GM18861 (cell line): ENCODE measurements at regions not wholly inside any gene's neighbourhood (a gene's known extent, or its start where the extent isn't known, plus 50 kb on each side); places are given as distances from the start of the nearest gene placed in this dataset.
"Not testable (repeated sequence)": the region's sequence is repeated elsewhere in the genome, so short reads cannot be mapped to it uniquely, and the experiment has no call there.

Experiments
- ATAC-seq: cut with Tn5 transposase; IDR thresholded peaks from one replicate; pipeline ENCODE4 v1.9.1; 2021; ENCODE audit not compliant: unreplicated experiment

DNA sequence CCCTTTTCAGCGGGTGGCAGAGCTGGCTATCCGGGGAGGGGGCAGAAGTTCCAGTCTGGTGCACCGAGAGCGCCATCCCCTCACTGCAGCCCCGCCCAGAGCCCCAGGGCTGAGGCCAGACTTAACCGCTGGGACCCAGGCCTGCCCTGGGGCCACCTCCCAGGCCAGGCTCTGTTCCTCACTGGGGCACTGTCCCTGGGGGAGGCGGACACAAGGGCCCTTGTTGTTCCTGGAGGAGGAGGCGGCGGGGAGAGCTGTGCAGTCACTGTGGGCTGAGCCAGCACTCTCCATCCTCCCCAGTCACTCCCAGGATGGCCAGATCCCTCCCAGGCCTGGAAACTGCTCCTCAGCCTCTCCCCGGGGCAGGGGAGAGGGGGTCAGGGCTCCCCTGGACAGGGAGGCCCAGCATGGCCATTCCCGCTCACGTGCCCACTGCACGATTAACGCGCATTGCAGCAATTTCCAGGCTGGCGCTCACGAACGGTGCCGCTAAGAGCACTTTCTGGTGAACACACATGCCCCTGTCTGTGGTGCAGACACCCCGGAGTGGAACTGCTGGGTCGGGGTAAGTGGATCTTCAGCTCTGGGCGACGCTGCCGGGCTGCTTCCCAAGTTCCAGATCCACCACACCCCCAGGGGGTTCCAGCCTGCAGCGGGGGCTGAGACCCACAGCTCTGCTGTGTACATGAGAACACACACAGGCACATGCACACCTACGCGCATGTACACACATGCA is 89.8 kb upstream of the SFSWAP start:
- no peak for ATAC-seq

DNA sequence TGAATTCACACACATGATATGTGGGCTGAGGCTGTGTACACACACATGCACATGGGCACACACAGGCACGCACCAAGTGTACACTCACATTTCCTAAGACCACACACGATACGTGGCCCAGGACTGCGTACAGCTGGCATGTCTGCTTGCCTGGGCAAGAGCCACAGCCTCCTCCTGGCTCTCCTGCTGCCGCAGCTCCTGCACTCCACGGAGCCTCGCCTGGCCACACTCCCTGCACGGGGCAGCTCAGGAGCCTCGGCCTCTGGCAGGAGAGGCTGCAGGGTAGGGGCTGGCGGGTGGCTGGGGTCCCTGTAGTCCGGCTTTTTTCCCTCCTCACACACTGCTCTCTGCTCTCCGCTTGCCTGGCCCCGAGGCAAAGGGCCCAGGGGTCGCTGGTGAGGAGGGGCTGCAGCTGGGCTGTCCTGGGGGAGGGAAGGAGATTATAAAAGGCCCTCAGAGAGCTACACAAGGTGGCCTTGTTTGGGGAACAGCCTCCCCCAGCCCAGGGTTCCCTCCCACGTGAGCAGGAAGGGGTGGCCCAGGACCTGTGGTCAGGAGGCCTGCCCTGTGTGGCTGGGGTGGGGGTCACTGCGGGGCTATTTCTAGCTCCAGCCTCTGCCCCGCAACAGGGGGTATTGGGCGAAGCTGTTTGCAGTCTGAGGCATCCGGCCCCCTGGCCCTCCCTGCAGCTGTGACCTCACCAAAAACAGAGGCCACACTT is 89.0 kb upstream of the SFSWAP start:
- ATAC-seq = no peak

DNA sequence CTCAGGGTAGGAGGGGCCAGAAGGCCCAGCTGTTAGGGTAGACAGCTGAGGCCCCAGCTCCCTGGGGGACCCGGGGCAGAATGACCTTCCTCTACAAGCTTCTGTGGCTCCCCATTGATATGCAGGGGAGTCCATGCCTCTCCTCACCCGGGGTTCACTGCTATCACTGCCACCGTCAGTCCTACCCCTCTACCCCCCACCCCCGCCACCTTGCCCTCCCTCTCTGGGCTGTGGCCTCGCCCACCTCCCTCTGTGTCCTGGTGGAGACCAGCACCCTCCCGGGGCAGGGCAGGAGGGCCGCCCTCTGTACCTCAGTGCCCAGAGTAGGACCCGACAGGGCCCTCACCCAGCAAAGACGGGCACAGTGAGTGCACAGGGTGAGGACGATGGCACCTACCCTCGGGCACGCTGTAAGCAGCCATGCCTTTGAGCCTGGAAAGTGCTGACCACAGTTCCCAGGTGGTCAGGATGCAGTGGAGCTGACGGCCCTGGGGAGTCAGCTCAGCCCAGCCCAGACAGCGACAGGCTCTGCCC is 88.4 kb upstream of the SFSWAP start:
- ATAC-seq = no peak

DNA sequence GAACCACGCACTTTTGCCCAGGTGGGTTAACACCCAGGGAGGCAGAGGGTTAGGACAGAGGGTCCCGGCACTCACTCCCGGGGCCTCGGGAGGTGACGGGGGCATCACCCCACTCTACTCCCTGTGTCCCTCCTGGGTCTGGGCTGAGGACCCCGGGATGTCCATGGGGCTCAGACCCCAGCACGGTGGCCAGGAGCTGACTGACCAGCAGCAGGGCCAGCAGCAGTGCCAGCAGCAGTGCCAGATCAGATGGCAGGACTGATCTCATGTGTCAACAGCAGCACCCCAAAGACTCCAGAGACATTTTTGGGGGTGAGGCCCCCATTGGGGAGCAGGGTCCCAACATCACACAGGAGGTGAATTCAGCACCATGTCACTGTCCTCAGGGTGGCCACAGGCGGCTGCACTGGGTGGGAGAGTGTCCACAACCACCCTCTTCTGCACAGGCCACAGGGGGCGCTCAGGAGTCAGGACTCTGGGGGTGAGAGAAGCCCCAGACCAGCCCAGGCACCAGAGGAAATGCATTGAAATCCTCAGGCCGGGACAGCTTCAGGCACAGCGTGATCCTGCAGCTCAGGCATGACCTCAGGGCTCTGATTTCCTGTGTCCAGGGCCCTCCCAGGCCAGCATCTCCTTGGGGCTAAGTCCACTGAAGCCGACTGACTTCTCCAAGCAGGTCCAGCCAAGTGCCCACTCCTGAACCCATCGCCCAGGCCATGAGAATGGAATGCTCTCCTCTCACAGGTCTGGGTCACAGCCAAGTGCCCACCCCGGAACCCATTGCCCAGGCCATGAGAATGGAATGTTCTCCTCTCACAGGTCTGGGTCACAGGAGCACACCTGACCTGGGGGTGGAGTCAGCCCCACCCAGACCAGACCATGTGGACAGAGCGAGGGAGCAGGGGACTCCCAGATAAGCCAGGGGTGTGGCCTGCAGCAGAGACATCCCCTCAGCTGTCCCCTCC is 87.2 kb upstream of the SFSWAP start:
- not testable (repeated sequence) for ATAC-seq

DNA sequence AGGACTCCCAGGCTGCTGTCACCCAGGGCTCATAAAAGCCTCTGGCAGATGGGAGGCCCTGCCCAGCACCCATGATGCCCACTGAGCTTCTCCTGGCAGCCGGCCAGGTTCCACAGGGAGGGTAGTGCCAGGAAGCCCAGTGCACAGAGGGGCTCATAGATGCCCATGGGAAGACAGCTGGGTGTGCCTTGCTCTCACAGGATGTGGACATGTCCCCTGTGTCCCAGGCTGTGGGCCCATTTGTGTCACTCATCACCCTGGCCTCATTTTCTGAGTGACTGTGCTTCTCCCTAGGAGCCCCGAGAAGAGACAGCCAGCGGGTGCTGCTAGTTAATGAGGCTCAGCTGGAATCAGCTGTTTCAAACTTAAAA is 86.5 kb upstream of the SFSWAP start:
- not testable (repeated sequence) for ATAC-seq

DNA sequence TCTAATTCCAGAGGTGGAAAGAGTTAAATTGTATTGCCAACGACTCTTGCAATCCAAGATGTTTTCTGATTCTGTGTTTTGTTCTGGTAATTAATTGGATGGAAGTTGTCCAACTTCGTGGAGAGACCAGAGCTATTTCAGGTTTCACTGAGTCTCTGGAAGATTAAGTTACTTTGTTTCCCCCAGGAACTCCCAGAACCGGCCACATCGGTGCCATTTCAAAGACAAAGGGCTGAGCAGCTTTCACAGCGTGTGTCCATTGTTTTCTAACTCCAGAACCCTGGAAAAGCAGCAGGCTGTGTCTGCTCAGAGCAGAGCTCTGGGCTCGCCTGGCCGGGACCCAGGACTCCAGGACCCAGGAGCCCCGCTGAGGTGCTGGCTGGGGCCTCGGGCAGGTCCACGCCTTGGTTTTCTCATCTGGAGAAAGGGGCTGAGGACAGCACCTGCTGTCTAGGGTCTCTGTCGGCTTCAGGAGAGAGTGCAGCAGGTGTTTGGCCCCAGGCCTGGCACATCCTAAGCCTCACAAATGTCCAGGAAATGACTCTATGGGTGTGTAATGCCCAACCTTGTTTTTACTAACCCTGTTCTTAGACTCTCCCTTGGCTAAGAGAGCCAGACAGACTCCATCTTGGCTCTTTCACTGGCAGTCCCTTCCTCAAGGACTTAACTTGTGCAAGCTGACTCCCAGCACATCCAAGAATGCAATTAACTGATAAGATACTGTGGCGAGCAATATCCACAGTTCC is 86.0 kb upstream of the SFSWAP start:
- not testable (repeated sequence) for ATAC-seq

DNA sequence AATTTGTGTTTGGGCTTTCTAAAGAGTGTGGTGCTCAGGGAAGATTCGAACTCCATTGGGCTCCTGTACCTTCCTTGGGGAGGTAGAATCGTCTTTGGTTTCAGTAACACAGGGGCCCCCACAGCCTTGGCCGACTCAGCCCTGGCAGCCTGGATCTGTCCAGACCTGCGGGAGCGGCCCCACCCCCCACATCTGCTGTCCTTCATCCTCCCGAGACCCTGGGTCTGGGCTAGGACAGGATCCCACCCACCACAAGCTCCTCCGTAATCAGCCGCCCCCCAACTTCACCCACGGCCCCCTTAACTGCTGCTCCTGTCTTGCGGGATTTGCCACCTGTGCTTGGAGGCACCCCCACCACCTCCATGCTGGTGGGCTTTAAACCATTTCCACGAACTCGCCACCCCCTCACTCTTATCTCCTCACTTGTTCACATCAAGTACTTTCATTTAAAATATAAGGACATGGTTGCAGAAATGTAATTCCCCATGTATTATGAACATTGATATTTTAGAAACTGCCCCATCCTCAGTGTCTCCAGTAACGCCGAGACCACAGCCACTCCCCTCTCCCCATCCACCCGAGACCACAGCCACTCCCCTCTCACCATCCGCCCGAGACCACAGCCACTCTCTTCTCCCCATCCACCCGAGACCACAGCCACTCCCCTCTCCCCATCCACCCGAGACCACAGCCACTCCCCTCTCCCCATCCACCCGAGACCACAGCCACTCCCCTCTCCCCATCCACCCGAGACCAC is 84.7 kb upstream of the SFSWAP start:
- not testable (repeated sequence) for ATAC-seq

DNA sequence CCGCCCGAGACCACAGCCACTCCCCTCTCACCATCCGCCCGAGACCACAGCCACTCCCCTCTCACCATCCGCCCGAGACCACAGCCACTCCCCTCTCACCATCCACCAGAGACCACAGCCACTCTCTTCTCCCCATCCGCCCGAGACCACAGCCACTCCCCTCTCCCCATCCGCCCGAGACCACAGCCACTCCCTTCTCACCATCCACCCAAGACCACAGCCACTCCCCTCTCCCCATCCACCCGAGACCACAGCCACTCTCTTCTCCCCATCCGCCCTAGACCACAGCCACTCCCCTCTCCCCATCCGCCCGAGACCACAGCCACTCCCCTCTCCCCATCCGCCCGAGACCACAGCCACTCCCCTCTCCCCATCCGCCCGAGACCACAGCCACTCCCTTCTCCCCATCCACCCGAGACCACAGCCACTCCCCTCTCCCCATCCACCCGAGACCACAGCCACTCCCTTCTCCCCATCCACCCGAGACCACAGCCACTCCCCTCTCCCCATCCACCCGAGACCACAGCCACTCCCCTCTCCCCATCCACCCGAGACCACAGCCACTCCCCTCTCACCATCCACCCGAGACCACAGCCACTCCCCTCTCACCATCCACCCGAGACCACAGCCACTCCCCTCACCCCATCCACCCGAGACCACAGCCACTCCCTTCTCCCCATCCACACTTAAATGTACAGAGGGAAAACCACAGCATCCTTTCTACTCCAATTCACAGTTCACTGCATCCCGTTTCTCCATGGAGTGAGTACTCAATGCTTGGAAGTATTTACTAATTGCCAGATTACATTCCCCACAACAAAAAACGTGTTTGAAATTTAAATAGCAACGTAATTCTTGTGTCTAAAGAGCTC is 83.5 kb upstream of the SFSWAP start:
- not testable (repeated sequence) for ATAC-seq

DNA sequence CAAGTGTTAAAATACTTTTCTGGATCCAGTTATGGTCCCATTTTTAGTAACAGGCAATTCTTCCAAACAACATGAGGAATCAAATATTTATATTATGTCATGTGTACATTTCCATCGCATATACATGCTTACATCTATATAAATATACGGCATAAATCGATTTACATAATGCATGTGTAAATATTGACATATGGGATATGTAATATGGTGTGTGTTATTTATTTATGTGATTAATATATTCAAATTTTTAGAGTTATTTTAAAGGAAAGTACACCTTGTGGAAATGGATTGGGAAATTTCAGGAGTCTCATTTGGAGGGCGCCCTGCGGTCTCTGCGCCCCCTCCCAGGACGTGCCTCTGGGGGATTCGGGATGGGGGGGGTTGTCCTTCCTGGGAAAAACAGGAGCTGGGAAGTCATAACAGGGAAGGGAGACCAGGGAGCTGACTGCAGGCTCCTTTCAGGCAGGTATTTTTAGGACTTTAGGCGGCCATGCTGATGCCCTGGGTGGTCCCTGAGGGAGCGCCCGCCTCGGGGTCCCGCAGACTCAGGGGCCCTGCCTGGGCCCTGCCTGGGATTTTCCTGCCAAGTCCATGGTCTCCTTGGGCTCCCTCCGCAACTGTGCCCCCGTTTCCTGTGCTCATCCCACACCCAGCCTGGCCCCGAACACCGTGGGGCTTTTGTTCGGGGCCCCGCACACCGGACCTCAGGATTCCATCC is 82.7 kb upstream of the SFSWAP start:
- no peak for ATAC-seq

DNA sequence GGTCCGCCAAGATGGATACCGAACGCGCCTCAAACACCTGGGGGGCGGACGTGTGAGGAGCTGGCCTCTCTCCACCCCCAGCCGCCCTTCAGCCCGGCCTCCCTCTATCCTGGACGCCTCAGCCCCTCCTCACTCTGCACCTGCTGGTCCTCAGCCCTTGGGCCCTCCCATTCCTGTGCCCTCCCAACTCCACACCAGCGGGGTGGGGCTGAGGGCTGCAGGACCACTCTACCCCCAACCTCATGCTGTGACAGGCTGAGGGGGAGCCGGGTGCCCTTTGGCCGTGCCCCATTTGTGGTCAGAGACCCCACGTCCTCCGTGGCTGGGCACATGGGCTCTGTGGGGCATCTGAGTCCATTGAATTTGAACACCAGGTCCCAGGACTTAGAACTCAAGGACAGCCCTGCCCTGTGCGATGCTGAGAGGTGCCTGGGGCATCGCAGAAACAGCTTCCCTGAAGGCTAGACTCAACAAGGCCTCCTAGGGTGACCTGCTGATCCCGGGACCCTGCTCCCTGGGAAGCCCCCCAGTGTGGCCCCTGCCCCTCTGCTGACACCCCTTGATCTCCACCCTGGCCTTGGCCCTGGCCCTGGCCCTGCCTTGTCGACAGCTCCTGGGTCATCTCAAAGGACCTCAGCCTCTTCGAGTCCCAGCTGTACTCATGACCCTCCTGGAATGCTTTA is 82.0 kb upstream of the SFSWAP start:
- ATAC-seq = no peak

DNA sequence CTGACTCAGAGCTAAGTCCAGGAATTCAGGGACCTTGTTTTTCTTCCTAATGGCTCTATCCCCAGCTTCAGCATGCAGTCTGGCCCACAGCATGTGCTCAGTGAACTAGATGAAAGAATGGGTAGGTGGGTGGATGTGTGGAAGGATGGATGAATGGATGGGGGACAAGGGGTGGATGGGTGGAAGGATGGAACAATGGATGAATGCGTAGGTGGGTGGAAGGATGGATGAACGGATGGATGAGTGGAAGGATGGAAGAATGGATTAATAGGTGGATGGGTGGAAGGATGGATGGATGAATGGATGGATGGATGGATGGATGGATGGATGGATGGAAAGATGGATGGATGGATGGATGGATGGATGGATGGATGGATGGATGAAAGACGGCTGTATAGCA is 79.7 kb upstream of the SFSWAP start:
- no peak for ATAC-seq

DNA sequence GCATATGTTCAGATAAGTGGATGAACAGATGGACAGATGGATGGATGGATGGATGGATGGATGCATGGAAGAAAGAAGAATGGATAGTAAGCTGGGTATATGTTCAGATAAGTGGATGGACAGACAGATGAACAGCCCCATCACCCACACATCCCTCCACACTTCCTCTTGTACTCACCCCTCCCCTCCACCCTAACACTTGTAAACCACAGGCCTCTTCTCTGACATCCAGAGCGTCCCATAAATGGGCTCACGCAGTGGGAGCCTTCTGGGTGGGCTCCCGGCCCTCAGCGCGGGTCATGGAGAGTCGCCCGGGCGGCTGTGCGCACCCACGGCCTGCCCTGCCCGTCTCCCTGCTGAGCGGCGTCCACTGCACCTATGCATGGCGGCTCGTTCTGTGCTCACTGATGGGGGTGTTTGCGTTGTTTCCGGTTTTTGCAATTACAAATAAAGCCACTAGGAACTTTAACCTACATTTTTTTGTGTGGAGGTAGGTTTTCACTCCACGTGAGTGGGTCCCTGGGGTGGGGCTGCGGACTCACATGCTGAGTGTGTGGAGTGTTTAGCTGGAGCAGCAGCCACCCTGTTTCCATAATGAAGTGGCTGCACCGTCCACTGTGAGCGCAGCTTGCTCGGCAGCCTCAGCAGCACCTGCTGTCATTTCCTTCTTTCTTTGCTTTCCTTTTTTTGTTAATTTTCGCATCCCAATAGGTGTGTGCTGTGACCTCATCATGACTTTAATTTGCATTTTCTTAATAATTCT is 78.8 kb upstream of the SFSWAP start:
- ATAC-seq = not testable (repeated sequence)

DNA sequence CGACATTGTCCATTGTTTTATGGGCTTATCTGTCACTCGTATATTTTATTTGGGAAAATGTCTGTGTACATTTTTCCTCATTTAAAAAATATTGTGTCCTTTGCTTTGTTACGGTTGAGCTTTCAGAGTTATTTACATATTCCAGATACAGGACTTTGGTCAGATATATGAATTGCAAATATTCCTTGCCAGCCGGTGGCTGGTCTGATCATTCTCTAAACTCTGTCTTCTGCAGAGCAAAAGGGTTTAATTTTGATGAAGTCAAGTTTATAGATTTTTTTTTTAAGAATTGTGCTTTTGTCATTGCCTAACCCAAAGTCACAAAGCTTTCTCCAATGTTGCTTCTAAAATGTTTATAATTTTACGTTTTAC is 78.3 kb upstream of the SFSWAP start:
- ATAC-seq = not testable (repeated sequence)

DNA sequence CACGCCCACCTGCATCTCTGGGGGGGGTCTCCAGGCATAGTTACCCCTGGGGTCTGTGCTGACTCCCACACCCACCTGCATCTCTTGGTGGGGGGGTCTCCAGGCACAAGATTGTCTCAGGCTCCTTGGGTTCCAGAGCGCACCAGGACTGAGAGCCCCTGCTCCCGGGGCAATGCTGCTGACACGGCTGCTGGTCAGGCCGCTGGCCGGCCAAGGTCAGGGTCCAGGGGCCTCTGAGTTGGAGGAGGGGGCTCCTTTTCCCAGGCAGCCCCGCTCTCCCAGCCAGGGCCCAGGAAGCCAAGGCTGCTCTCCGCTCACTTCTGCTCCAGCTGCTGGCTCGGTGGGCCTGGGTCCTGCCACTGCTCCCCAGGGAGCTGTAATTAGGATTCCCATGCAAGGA is 77.3 kb upstream of the SFSWAP start:
- ATAC-seq = not testable (repeated sequence)

DNA sequence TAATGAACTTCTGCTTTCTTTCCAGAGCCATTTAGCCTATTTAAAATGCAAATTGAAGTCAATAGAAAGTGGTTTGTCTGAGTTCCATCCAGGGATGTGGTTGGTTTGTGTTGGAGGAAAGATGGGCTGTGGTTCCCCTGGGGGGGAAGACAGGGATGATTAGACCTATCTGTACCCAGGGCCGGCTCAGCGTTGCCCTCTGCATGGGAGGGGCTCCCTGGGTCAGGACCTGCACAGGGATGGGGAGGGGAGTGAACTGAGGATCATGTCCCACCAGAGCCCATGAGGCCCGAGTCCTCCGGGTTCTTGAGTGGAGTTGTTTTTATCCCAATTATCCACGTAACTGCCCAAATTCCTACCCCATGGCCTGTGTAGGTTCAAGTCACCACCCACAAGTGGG is 76.9 kb upstream of the SFSWAP start:
- ATAC-seq = no peak

DNA sequence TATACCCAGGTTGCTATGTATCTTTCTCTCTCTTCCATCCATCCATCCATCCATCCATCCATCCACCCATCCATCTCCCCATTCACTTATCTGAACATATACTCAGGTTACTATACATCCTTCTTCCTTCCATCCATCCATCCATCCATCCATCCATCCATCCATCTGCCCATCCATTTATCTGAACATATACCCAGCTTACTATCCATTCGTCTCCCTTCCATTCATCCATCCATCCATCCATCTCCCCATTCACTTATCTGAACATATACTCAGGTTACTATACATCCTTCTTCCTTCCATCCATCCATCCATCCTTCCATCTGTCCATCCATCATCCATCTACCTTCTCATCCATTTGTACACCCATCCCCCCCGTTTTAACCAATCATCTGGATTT is 75.9 kb upstream of the SFSWAP start:
- ATAC-seq = not testable (repeated sequence)
